HG02870 (cell line): ENCODE measurements at regions not wholly inside any gene's neighbourhood (a gene's known extent, or its start where the extent isn't known, plus 50 kb on each side); places are given as distances from the start of the nearest gene placed in this dataset.

ENCODE experiments used
- ATAC-seq: cut with Tn5 transposase; IDR thresholded peaks from one replicate; pipeline ENCODE4 v1.9.1; 2021; ENCODE audit warnings: mild to moderate bottlenecking, moderate library complexity; ENCODE audit not compliant: unreplicated experiment

DNA sequence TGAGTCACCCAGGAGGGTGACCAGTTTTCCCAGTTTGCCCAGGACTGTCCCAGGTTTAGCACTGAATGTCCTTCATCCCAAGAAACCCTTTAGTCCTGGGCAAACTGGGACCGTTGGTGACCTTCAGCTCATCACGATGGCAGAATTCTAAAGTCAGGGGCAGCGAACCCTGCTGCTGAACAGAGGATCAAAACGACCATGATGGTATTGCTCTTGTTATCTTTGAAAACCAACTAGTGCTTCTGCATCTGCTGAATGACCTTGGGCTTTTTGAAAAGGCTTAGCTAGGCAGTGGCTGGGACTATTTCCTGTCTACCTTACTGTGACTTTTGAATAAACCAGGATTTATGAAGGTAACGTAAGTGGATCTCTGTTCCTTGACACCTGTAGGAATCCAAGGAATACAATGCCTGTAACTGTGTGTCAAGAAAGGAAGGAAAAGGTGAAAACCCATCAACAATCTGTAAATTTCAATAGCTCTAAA, 281.9 kb downstream of the SOX9 start:
- ATAC-seq, result no peak

GRCh38 chr17:72403713-72404209, 282.9 kb downstream of the SOX9 start:
- no peak for ATAC-seq

GRCh38 chr17:72404872-72405271, 284.1 kb downstream of the SOX9 start:
- ATAC-seq, result no peak

- ATAC-seq, result no peak
These were observed 284.9 kb downstream of the SOX9 start for GRCh38 chr17:72405662-72406230.

DNA sequence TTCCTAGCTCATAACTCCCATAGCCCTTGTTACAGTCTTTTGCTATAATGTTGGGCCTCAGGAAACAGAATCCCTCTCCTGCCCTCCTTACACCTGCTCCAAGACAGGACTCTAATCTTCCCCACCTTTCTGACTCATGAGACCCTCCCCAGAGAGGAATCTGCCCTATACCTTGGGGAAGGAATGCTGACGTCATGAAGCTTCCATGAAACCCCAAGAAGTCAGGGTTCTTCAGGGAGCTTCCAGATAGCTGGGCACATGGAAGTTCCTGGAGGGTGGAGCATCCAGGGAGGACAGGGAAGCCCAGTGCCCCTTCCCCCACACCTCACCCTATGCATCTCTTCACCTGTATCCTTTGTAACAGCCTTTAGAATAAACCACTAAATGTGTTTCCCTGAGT, 285.7 kb downstream of the SOX9 start:
- no peak for ATAC-seq

- peak; percentile 69 for ATAC-seq
These were observed 286.6 kb downstream of the SOX9 start for GRCh38 chr17:72407336-72407909.

DNA sequence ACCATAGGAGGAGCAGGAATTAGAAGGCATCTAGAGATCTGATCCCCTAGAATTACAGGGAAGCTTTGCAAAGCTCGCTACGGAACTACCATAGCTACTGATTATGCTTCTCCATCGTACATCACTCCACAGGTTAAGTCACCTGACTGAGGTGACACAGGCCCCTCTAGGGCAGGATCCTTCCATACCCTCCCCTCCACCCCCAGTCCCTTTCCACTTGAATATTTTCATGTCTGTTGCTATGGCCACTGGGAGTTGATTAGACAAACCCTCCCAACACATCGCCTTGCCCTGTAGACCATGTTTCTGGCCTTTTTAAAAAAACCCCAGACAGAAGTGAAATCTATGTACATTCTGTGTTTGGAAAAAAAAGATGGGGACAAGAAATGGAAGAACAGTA, 287.1 kb downstream of the SOX9 start:
- no peak for ATAC-seq

- no peak for ATAC-seq
These were observed 287.8 kb downstream of the SOX9 start for GRCh38 chr17:72408641-72409040.

- ATAC-seq, result peak; percentile 52
These were observed 288.7 kb downstream of the SOX9 start for GRCh38 chr17:72409405-72410002.

- no peak for ATAC-seq
These were observed 290.3 kb downstream of the SOX9 start for GRCh38 chr17:72411124-72411563.

GRCh38 chr17:72412650-72413076, 291.8 kb downstream of the SOX9 start:
- ATAC-seq, result no peak

- ATAC-seq, result no peak
These were observed 292.5 kb downstream of the SOX9 start for GRCh38 chr17:72413077-72414031.

DNA sequence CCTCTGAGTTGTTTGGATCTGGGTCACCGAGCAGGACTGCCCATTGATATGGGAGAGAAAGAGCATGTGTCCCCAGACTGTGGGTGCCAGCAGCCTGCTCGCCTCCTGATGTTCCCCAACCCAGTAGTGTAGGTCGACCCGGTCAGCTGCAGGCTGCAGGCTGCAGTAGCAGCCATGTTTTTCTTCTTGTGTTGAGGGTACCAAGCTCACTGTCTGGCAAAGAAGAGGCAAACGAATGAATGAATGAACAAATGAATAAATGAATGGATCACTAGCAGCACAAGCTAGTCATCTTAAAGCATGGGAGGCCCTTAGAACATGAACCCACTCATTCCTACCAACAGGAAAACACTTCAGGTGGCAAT, 293.2 kb downstream of the SOX9 start:
- ATAC-seq, result no peak

- no peak for ATAC-seq
These were observed 294.4 kb downstream of the SOX9 start for GRCh38 chr17:72414967-72415853.

GRCh38 chr17:72416054-72416675, 295.3 kb downstream of the SOX9 start:
- ATAC-seq, result no peak

DNA sequence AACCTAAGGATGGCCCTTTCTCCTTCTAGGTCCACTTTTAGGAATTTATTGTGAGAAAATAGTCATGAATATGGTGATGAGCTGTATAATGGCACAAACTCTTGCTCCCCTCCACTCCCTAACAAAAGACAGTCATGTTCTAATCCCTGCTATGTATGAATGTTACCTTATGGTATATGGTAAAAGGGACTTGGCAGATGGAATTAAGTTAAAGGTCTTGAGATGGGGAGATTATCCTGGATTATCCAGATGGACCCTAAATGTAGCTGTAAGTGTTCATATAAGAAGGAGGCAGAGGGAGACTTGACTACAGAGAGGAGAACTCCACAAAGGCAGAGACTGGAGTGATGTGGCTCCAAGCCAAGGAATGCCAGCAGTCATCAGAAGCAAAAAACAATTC, 296.1 kb downstream of the SOX9 start:
- ATAC-seq, result no peak

- no peak for ATAC-seq
These were observed 296.8 kb downstream of the SOX9 start for GRCh38 chr17:72417627-72418026.

DNA sequence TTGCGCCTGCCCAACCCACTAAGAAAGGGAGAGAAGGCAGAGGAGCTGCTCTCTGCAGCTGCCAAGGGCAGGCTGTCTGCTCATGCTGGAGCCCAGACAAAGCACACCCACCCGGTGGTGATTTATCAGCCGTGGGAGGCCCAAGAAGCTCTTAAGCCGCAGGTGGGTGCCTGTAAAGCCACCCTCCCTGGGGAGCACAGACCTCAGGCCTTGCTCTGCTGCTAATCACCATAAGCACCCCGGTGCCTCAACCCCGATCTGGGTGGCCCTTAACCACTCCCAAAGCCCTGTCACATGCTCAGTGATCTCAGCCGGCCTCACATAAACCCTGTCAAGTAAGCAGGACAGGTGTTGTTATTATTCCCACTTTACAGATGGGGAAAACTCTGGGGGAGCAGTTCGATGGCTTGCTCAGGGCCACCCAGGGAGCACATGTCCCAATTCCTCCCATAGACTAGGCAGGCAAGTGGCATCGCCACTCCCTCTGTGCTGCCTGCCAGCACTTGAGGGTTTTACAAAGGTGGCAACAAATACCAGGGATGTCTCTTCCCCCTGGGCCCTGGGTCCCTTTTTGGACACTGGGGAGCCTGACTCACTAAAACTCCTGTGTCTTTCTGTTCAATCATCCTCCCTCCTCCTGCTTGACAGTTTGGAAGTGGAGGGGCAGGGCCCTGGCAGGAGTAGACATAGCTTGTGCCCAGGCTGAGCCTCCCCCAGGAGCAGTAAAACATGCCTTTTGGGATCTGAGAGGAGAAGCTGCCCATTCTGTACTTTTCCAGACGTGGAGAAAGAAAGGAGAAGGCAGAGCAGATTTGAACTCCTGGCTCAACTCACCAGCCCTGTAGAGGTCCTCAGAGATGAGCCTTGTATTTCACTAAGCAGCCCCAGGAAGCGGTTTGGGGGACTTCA, 299.3 kb downstream of the SOX9 start:
- peak; percentile 29 for ATAC-seq

GRCh38 chr17:72420775-72421127, 299.9 kb downstream of the SOX9 start:
- no peak for ATAC-seq
